ENCODE measurements at regions not wholly inside any gene's neighbourhood (a gene's known extent, or its start where the extent isn't known, plus 50 kb on each side); places are given as distances from the start of the nearest gene placed in this dataset.
"Not testable (repeated sequence)": the region's sequence is repeated elsewhere in the genome, so short reads cannot be mapped to it uniquely, and the experiment has no call there.

DNA sequence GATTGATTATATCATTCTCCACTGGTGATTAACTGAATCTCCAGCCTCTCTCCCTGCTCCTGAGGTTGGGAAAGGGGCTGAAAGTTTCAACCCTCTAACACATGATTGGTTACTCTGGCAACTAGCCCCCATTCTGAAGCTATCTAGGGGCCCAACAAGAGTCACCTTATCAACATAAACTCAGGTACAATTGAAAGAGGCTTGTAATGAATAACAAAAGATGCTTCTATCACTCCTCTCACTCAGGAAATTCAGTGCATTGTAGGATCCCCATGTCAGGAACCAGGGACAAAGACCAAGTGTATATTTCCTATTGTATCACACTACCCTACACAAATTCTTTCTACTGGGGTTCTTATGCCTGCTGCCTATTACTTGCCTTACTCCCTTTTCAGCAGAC, 123.9 kb upstream of the SLC13A1 start:
- DNase-seq (ENCODE audit: low spot score) = no peak

DNA sequence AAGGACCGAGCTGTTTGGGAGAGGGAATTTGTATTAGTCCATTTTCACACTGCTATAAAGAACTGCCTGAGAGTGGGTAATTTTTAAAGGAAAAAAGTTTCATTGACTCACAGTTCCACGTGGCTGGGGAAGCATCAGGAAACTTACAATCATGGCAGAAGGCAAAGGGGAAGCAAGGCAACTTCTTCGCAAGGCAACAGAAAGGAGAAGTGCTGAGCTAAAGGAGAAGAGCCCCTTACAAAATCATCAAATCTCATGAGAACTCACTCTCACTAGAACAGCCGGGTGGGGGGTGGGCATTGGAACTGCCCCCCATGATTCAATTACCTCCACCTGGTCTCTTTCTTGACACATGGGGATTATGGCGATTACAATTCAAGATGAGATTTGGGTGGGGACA, 121.8 kb upstream of the SLC13A1 start:
- not testable (repeated sequence) for DNase-seq (ENCODE audit: low spot score)

DNA sequence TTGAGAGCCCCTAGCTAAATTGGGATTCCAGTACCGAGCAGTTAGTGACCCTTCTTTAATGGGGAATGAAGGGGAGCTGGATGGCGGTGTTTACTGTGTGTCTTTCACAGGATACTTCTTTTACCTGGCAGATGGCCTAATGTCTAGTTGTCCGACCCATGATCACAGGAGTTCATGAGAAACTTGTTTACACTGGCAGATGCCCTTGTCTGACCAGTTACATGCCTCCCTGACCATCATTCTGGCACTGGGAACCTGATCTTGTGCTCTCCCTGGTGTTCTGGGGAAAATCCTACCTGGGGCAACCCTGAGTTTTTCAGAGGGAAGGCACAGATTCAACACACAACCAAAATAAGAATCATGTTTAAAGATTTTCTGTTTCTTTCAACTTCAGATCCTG, 120.1 kb upstream of the SLC13A1 start:
- no peak for DNase-seq (ENCODE audit: low spot score)

DNA sequence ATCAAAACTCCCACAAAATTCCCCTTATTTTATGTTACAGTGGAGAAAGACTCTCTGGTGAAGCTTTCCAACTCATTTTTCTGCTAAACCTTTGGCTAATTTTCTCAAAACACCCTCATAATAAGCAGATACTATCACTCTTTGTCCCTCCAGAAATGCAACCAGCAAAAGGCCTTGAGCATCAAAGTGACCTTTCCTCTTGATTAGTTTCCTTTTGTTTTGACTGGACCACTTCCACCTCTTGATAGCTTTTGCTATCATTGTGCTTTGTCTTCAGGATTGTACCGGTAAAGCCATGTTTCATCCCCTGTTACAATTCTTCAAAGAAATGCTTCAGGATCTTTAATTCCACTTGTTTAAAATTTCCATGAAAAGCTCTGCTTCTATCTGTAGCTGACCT, 115.1 kb upstream of the SLC13A1 start:
- no peak for DNase-seq (ENCODE audit: low spot score)

DNA sequence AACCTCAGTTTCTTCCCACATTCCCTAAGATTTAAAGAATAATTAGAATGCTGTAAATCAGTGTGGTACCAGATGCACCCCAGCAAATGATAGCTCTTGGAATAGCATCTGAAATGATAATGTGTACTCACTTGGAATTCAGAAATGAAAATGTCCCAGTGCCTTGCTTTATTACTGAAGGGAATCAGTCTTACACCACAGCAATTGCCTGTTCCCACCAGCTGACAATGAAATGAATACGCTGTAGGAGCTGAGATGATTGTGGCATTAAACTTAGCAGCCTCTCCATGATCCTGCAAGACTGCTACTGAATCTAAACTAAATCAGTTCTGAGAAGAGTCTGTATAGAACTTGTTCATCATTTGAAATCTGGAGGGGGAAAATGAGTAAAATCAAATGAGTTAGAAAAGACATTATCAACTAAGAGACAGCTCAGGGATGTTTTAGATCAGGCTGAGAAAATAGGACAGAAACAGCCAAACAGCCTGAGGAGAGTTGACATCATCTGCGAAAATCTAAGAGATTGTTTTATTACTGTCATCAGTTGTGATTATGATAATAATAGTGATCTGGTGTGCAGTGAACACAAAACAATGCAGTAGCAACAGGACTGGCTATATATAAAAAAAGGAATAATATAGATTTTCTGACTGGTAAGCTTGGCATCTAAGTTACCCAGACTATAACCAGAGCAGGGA, 108.6 kb upstream of the SLC13A1 start:
- no peak for DNase-seq (ENCODE audit: low spot score)

DNA sequence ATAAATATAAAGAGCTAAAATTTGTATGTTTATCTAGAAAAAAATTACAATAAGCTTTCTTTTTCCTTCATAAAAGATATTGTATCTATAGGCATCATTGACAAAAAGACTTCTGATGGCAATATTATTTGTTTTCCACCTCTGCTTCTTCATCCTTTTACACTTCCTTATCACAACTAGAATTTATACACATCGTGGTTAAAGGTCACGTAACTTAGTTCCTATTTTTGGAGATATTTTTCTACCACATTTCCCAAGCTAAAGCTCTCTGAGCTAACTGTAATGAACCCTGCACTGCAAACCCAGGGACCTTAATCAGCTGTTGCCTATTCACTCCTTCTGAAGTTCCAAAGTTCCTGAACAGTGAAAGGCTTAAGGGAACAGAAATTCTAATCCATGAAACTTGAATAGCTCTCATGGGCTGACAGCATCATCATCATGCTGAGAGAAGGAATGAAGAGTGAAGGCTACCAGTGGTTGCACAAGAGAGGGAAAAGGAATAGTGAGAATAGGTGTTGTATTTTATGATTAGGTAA, 106.1 kb upstream of the SLC13A1 start:
- DNase-seq (ENCODE audit: low spot score) = no peak

DNA sequence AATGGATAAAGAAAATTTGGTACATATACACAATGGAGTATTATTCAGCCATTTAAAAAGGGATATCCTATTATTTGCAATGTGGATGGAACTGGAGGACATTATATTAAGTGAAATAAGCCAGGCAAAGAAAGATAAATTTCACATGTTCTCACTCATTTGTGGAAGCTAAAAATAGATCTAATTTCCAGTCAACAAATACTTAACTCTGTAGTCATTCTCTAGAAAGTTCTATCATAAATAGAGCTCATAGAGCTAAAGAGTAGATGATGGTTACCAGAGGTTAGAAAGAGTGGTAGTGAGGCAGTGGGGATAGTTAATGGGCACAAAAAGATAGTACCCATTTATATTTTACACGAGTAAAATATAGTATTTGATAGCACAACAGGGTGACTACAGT, 104.2 kb upstream of the SLC13A1 start:
- no peak for DNase-seq (ENCODE audit: low spot score)

DNA sequence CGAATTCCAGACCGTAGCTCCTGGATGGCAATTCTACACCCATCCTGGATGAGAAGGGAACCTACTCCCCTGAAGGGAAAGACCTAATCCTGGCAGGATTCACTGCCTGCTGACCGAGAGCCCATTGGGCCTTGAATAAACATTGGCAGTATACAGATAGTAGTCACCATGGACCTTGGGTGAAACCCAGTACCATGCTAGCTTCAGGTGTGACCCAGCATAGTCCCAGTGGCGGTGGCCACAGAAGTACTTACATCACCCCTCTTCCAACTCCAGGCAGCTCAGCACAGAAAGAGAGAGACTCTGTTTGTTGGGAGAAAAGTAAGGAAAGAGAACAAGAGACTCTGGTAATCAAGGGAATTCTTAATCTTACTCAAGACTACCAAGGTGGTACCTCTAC, 97.2 kb upstream of the SLC13A1 start:
- no peak for DNase-seq (ENCODE audit: low spot score)

DNA sequence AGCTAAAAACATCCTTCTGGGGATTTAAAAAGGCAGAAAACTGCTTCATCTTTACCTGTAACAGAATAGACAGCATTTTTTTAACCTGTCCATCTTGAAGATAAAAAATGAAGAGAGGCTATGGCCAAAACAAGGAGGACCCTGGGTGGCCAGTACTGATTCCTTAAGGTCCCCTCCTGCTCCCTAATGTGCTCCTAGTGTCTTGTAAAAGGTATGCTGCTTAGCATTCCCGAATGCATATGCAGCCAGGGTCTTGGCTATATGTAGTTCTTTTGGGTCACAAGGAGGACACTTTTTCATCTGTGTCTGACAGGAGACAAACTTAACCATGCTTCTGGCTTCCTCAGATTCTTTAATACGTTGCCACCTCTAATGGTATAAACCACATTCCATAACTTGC, 93.9 kb upstream of the SLC13A1 start:
- no peak for DNase-seq (ENCODE audit: low spot score)

DNA sequence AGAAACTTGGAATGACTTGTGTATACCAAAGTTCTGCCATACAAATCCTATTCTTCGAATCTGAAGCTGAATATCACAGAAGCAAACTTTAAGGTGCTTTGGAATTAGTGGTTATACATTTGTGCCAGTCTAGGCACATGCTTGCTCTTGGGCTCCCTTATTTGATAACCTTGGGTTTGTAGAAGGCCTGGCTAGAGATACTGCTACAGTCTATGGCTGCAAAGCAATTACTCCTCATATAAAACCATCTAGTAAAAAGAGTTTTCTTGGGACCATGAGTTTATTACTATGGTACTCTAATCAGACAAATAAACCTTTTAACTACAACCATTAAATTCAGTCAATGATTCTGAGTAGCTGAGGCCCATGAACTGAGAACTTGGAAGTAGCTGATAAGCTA, 92.5 kb upstream of the SLC13A1 start:
- no peak for DNase-seq (ENCODE audit: low spot score)

DNA sequence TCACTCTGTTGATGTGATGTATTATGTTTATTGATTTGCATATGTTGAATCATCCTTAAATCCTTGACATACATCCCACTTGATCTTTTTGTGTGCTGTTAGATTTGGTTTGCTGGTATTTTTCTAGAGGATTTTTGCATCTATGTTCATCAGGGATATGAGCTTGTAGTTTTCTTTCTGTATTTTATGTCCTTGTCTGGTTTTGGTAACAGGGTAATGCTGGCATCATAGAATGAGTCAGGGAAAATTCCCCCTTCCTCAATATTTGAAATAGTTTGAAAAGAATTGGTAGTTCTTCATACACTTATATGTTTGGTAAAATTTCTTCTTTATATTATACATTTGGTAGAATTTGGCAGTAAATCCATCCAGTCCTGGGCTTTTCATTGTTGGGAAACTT, 89.4 kb upstream of the SLC13A1 start:
- no peak for DNase-seq (ENCODE audit: low spot score)

DNA sequence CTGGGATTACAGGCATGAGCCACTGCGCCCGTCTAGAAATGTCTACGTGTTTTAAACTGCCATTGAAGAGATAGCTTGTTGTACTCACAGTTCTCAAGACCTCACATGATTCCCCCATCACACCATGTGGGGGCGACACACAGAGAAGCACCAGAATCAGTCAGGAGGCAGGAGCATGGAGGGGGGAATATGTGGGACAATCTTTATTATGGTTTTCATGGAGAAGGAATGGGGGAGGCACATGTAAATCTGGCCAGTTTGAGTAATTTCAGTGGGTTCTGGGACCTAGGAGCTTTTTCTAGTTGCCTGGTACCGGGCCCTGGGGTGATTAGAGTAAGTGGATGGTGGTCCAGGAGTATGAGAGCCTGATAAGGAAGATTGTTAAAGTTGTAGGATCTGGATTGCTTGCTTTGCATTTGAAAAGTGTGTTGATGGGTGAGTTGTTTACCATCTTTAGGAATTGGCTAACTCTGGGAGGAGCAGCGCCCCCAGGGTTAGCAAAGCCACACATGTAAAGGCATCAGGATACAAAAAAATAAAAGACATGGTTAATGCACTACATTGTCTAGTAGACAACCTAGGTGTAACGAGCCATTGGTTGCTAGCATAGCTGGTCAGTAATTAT, 85.4 kb upstream of the SLC13A1 start:
- DNase-seq (ENCODE audit: low spot score) = no peak

DNA sequence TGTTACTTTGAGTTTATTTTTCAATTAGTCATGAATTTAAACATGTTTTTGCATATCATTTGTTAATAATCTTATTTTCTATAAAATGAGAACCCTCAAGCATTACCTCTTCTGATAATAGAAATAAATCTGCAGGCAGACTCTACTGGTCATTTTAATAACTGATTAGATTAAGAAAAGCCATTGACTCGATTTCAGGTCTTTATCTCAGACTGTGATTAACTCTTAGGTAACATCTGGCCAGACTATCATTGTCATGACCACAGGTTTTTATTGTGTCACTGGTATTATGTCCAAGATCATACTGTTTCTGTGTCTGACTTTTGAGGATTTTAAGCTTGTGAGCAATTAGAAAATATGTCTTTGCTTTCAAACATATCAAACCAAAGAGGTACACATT, 83.6 kb upstream of the SLC13A1 start:
- DNase-seq (ENCODE audit: low spot score) = no peak

DNA sequence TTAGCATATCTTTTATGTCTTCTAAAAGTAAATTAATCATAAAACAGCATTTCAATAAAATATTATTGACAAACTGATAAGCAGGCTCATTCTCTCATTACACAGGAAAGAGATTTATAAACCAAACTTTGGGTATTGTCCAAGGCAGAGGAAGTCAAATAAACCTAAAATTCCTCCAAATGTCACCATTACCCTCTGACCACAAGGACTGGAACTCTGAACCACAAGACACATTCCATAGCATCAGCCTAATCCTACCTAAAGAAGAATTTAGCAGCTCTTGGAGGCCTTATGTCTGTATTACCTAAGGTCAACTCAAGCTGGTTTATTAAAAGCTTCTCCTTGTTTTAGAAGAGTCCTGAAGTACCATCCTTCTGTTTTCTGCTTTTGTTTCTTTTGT, 82.4 kb upstream of the SLC13A1 start:
- no peak for DNase-seq (ENCODE audit: low spot score)

DNA sequence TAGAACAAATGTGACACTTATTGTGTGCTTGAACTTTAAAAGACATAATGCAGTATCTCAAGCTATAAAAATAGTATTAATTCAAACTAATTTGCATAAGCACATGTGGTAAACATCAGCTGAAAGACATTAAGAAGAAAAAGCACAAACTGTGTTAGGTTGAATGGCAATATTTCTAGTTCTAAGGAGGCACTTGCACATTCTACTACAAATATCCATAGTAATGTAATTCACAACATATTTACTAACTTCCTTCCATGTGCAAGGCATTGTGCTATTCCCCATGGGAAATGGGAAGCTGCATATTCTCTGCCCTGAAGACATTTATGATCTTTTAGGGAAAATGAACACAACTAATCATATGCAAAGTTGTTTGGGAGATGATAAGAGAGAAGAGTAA, 80.2 kb upstream of the SLC13A1 start:
- DNase-seq (ENCODE audit: low spot score) = no peak

DNA sequence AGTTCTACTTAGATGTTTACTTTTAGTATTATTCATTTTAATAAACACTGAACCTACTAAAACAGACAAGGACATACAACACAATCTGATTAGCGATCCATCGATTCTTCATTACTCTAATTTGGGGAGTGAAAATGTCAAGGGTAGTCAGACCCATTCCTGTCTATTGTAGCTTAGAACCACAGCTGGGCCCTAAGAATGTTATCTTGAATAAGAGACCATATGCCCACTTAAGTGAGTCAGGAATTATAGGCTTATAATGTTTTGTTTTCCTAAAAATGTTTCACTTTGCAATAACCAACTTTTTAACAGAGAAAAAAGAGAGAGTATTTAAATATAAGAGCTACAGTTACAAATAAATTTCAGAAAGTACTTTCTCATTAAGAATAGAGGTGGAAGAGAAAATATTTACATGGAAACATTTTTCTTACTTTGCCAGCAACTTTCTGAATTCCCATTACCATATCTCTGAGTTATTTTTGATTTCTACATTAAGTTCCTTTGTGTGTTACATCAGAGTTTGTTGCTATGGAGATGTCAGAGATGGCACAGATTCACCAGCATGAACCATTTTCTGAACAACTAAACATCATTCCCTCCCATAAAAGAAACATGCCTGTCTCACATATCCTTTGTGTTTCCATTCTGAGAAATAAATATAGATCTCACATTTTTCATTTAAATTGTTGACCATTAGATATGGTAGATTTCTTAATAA, 75.4 kb upstream of the SLC13A1 start:
- no peak for DNase-seq (ENCODE audit: low spot score)

DNA sequence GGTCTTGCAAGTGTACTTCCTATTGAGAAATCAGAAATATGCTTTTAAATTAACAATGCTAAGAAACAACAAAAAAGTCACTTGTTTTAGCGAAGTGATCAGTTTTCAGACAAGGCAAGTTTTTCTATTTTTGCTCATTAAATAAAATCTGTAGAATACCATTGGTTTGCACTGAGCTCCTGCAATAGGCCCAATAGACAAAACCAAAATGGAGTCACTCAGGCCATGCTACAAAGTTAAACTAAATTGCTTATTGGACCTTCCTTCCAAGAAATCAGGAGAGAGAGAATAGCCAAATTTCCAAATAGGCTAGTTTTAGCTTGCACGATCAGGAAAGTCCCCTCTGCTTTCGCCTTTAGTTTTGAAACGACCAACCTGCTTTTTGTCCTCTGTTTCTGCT, 73.4 kb upstream of the SLC13A1 start:
- no peak for DNase-seq (ENCODE audit: low spot score)

DNA sequence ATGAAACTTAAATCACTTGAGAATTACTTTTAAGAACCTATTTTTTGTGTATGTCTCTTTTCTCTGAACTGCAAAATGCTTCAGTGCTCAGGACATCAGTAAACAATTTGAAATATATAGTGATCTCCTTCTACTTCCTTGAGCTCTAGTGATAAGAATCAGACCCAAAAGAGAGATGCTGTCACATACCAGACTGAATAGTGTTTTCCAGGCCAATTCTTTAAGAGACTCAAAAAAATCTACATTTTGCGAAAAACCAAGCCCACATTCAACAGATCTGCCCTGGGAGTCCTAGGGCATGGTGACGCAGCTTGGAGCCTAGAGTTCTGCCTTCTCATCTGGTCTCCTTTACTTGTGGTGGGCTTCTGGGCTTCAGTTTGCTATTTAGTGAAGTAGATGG, 72.1 kb upstream of the SLC13A1 start:
- DNase-seq (ENCODE audit: low spot score) = no peak

DNA sequence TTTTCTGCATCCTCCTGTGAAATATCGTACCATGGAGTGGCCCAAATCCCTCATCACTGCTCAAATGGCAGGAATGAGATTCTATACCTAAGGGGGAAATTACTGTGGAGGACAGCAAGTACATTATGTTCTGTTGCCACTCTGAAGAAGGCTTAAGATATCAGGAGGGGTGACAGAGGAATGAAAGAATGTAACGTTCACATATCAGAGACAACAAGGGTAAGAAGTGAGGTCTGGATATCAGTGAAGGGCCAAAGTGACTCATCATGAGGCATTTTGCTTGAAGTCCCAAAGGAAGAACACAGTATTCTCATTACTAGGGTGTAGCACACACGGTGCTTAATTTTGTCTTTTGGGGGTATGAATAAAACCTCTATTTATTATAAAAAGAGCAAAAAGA, 71.5 kb upstream of the SLC13A1 start:
- DNase-seq (ENCODE audit: low spot score) = no peak

DNA sequence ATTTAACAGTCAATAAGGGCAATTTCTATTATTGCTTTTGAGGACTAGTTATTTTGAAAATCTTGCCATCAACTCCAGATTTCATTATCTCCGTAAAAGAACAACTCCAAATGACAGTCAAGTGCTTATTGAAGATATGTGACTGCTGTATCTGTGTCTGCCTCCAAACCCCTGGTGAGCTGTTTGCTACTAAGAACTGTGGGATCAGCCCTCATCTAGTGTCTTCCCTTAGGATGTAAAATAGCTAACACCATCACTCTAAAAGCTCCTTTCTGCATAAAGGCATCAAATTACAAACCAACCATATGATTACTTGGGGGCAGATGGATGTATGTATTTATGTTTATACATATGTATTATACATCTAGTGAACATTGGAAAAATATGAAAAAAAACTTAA, 70.8 kb upstream of the SLC13A1 start:
- no peak for DNase-seq (ENCODE audit: low spot score)

DNA sequence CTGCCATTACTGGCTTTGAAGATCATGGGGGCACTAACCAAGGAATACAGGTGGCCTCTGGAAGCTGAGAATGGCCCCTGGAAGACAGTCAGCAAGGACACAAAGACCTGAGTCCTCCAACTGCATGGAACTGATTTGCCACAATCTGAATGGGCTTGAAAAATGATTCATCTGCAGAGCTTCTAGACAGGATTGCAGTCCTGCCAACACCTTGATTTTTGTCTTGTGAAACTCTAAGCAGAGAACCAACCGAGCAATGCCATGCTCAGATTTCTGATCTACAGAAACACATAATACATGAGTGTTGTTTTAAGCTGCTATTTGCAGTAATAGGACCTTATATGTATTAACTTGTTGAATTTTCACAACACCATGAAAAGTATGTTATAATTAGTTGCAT, 66.1 kb upstream of the SLC13A1 start:
- no peak for DNase-seq (ENCODE audit: low spot score)

DNA sequence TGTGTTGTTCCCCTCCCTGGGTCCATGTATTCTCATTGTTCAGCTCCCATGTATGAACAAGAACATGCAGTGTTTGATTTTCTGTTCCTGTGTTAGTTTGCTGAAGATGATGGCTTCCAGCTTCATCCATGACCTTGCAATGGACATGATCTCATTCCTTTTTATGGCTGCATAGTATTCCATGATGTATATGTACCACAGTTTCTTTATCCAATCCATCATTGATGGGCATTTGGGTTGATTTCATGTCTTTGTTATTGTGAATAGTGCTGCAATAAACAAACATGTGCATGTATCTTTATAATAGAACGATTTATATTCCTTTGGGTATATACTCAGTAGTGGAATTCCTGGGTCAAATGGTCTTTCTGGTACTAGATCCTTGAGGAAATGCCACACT, 65.1 kb upstream of the SLC13A1 start:
- not testable (repeated sequence) for DNase-seq (ENCODE audit: low spot score)

DNA sequence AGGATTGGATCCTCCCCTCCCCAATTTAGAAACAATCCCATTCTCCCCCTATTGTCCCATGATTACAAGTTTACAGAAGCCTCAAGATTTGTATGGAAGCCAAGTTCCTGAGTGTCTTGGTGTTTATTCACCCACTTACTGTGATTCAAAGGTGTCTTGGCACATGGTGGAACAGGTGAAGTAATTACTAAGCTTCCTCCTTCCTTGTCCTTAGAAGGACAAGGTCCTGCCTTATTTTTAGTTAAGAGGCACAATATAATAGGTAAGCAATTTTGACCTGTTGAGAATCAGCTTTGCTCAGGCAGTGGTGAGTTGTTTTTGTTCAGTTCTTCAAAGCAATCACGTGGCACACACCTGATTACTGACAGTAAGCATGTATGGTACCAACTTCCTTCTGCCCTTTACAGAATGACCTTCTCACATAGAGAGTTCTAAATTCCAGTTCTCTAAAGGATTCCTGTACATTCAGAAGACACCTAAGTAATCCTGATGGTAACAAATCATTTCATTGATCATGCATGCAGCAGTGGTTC, 60.7 kb upstream of the SLC13A1 start:
- no peak for DNase-seq (ENCODE audit: low spot score)
